Testis (tissue), 2 donors: ENCODE measurements at regions not wholly inside any gene's neighbourhood (a gene's known extent, or its start where the extent isn't known, plus 50 kb on each side); places are given as distances from the start of the nearest gene placed in this dataset.

Experiments used
- POLR2A ChIP-seq: fragments of 450-650 bp; IDR thresholded peaks from one replicate; pipeline ENCODE4 v1.6.1; 2017; ENCODE audit warnings: antibody characterized with exemption, mild to moderate bottlenecking, moderate library complexity
- TF ChIP-seq, protein P1 (sequence below), 3 experiments: fragments of 450-650 bp in 2 of 3; fragments of 200-600 bp in 1 of 3; sonication (generic) in 1 of 3; IDR thresholded peaks; one replicate each; pipeline ENCODE4 v1.5.1; 2016 to 2019; ENCODE audit warnings: antibody characterized with exemption in 3 of 3, mild to moderate bottlenecking in 2 of 3, moderate library complexity in 1 of 3

DNA sequence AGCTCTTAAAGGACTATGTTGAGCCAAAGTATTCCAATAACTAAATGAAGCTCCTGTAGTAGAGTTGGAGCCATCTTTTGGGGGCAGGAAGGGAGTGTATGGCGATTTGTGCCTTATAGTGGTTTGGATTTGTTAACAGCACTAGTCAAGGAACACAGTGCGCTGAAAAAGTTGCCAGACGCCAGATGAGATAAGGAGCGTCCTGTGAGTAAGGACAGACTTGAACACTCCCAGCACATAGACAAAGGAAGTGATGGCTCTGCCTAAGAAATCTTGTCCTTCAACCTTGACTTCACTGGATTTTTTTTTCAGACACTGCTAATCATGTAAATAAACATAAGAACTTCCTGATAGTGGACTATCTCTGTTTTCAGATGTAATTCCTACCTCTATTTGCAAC lies 136.9 kb downstream of the TRMT11 start:
- TF ChIP-seq, protein P1, sequence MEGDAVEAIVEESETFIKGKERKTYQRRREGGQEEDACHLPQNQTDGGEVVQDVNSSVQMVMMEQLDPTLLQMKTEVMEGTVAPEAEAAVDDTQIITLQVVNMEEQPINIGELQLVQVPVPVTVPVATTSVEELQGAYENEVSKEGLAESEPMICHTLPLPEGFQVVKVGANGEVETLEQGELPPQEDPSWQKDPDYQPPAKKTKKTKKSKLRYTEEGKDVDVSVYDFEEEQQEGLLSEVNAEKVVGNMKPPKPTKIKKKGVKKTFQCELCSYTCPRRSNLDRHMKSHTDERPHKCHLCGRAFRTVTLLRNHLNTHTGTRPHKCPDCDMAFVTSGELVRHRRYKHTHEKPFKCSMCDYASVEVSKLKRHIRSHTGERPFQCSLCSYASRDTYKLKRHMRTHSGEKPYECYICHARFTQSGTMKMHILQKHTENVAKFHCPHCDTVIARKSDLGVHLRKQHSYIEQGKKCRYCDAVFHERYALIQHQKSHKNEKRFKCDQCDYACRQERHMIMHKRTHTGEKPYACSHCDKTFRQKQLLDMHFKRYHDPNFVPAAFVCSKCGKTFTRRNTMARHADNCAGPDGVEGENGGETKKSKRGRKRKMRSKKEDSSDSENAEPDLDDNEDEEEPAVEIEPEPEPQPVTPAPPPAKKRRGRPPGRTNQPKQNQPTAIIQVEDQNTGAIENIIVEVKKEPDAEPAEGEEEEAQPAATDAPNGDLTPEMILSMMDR (IDR thresholded peaks at IDR 0.05), result no peak
- TF ChIP-seq POLR2A, result no peak
